ENCODE measurements at regions not wholly inside any gene's neighbourhood (a gene's known extent, or its start where the extent isn't known, plus 50 kb on each side); places are given as distances from the start of the nearest gene placed in this dataset.
A peak's percentile ranks its signal among the peaks of the same experiment; 100 is the strongest.
"Not testable (repeated sequence)": the region's sequence is repeated elsewhere in the genome, so short reads cannot be mapped to it uniquely, and the experiment has no call there.

DNA sequence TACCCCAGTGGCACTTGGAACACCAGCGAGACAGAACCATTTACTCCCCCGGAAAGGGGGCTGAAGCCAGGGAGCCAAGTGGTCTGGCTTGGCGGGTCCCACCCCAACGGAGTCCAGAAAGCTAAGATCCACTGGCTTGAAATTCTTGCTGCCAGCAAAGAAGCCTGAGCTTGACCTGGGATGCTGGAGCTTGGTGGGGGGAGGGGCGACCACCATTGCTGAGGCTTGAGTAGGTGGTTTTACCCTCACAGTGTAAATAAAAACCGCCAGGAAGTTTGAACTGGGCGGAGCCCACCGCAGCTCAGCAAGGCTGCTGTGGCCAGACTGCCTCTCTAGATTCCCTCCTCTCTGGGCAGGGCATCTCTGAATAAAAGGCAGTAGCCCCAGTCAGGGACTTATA lies 62.8 kb downstream of the RPS24 start:
- not testable (repeated sequence) for DNase-seq (ENCODE audit: low read depth)

DNA sequence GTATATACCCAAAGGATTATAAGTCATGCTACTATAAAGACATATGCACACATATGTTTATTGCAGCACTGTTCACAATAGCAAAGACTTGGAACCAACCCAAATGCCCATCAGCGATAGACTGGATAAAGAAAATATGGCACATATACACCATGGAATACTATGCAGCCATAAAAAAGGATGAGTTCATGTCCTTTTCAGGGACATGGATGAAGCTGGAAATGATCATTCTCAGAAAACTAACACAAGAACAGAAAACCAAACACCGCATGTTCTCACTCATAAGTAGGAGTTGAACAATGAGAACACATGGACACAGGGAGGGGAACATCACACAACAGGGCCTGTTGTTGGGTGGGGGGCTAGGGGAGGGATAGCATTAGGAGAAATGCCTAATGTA lies 68.9 kb downstream of the RPS24 start:
- not testable (repeated sequence) for DNase-seq (ENCODE audit: low read depth)

DNA sequence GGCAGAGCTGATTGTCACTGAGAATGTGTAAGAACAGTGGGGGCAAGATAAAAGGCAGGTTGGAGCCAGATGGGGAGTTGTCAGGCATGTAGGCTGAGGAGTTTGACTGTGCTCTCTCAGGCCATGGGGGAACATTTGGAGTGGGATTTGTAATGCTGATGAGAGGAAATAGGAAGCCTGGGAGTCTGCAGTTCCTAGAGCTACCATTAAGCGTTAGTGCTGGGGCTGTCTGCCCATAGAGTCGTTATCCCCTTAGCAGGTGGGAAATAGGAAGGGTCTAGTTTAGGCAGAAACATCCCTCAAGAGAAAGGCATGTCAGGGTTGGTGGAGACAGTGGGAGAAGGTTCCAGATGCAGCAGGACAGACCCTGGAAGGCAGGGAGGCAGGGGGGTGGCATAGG lies 75.5 kb downstream of the RPS24 start:
- DNase-seq (ENCODE audit: low read depth): no peak

DNA sequence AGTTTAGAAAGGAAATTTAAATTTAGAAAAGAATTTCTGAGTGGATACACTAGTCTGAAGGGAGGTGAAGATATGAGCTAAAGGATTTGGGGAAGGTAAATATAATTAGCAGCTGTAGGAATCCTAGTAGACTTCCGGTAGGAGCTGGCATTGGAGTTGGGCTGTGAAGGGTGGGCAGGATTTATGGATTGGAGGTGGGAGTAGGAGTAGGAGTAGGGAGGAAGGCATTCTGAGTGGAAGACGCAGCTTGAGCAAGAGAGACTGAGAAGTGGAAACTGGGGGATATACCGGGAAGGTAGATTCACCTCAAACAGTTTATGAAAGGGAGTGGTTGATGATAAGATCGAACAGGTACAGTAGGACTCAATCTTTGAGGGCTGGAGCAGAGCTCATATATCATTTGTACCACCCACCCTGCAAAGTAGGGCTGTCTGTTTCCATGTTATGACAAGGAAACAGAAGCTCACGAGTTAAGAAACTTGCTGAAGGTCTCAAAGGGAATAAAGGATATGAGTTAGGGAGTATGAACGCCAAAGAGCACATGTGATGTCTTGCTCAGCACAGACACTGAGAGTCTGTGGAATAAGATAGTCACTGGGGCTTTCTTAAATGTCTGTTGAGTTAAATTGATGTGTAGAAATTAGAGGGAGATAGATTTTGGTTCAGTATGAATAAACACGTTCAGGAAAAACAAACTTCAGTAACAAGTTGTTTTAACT lies 81.6 kb downstream of the RPS24 start:
- no peak for DNase-seq (ENCODE audit: low read depth)

DNA sequence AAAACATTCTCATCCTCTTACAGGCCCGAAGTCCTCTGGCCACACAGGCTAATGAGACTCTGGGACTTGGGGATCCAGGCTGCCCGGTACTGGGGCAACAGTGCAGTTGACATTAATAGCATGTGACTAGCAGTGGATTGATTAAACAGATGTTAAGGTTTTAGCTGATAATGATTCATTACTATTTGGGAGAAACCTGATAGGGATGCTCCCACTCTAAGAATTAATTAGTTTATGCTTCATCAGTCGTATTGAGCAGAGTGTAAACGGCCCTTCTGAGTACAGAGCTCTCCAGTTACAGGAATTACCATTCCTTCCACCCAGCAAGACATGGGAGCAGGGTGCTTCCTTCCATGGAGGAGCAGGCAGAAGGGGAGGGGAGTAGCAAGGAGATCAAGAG lies 82.7 kb downstream of the RPS24 start:
- DNase-seq (ENCODE audit: low read depth): no peak

DNA sequence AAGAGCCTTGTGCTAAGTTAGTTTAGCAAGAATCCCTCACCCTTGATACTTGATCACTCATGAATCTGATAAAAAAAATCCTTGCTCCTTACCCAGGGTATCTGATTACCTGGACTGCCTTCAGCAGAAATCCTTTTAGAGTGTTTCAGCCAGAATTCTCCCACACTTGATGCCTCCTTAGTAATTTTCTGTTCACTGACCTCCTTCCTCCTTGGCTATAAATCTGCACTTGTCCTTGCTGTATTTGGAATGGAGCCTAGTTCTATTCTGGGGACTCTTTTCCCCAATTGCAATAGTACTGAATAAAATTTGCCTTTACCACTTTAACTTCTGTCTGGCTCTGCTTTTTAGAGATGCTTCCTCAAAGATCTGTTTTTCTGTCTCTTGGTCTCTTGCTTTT lies 84.9 kb downstream of the RPS24 start:
- no peak for DNase-seq (ENCODE audit: low read depth)

DNA sequence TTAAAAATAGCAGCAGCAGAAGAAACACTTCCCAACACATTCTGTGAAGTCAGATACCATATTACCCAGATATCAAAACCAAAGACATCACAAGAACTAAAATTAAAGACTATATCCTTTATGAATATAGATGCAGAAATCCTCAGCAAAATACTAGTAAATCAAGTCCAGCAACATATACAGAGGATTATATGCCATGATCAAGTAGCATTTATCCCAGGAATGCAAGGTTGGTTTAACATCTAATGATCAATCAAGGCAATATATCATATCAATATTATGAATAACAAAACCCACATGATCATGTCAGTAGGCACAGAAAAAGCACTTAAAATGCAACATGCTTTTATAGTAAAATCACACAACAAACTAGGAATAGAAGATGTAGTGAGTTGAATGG lies 88.1 kb downstream of the RPS24 start:
- DNase-seq (ENCODE audit: low read depth): no peak

DNA sequence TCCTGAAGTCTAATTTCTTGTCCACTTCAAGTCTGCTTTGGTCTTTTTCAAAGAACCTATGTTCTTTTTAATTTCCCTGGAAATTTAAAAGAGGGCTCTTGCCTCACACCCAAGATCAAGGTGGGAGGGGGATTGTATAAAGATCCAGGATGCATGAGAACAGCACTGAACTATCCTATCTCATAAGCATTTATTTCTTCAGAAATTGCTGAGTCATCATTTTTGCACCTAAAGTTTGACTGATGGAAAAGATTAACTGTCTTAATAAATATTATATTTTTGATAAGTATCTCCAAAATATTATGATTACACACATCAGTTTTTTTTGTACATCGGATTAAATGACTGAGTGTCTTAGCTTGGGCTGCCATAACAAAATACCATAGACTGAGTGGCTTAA lies 90.5 kb downstream of the RPS24 start:
- DNase-seq (ENCODE audit: low read depth): no peak

DNA sequence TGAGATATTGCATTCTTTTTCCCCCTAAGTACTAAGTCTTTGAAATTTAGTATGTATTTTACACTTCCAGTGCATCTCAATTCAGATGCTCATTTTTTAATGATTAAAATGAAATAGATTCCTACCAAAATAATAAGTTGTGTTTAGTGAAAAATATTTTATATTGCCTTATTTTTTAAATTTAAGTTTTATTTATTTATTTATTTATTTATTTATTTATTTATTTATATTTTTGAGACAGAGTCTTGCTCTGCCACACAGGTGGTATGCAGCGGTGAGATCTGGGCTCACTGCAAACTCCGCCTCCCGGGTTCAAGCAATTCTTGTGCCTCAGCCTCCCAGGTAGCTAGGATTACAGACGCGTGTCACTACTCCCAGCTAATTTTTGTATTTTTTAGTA lies 95.5 kb downstream of the RPS24 start:
- no peak for DNase-seq (ENCODE audit: low read depth)

DNA sequence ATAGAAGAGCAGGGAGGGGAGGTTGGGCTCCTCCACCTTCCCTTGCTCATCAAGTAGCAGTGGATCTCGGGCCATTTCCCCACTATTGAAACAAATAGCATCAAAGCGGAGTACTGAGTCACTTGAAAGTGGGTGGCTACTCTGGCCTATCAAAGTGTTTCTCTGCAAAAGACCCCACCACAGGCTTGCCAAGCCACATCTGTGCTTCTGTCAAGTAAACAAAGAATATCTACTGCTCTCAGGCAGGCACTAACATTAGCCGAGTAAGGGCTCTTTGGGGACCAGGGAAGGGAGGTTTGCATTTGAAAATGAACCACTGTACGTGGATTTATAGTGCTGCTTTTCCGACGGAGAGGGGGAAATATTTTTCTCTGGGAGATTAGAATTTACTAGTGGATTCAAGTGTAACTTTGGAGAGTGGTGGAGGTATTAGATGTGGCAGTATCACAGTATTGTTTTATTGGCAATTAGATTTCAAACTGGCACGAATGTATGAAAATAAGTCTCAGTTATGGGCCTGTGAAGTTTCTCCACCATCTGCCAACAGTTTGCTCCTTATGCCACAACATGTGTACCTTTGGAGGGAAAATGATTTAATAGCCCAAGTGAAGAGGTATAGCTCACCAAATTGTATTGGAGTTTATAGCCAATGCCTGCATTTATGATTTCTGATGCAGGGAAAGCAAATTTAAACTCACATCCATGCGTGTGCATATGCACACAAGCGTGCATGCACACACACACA lies 97.5 kb downstream of the RPS24 start:
- no peak for DNase-seq (ENCODE audit: low read depth)

DNA sequence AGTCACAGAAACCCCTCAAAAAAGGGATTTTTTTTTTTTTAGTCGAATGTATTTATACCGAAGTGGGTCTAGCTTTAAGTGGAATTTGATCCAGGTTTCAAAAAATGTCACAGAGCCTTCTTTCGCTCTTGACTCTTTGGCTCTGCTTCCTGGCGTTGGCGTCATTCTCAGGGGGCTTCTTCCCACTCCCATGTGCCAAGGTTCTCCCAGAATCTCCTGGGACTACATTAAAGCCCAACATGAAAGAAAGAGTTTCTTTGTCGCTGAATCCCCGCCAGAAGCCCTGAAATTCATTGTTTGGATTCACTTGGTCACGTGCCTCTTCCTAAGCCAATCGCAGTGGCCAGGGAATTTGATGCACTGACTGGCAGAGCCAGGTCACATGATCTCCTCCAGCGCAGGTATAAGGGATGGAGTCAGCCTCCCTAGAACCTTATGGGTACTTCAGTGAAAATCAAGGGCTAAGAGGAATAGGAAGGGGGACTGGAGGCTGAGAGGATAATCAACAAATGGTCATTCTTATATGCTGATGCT lies 101.2 kb downstream of the RPS24 start:
- DNase-seq (ENCODE audit: low read depth): peak; percentile 7

DNA sequence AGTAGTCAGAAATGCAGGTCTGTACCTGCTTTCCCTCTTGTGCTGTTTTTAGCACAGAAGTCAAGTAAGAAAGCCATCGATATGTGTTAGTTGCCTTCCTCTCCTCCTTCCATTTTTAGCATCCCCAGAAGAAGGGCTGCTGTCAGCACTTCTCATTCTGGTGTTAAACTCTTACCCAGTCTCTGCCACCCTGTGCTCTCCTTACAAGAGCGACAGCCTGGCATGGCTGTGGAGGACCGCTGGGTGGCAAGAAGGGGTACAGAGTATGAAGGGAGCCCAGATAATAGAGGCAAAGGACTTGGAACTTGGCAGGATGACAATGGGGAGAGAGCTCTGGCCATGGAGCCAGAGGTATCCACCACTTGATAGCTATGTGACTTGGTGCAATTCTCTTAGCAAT lies 103.5 kb downstream of the RPS24 start:
- DNase-seq (ENCODE audit: low read depth): no peak

DNA sequence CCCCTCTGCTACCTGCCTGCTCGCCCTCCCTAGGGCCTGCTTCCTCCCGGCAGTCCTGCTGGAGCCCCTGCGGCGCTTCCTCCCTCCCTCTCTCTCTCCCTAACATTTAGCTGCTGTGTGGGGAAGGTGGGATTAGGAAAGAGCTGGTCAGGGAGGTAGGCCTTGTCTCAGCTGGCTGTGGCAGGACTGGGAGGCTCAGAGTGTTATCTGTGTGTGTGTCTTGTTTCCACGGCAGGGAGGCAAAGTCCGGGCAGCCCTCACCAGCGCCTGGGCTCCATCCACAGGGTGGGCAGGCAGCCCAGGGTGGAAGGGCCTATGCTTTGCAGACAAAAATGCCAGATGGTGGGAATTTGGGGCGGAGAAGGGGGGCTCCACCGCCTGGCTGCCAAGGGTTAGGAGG lies 105.7 kb downstream of the RPS24 start:
- DNase-seq (ENCODE audit: low read depth): no peak

DNA sequence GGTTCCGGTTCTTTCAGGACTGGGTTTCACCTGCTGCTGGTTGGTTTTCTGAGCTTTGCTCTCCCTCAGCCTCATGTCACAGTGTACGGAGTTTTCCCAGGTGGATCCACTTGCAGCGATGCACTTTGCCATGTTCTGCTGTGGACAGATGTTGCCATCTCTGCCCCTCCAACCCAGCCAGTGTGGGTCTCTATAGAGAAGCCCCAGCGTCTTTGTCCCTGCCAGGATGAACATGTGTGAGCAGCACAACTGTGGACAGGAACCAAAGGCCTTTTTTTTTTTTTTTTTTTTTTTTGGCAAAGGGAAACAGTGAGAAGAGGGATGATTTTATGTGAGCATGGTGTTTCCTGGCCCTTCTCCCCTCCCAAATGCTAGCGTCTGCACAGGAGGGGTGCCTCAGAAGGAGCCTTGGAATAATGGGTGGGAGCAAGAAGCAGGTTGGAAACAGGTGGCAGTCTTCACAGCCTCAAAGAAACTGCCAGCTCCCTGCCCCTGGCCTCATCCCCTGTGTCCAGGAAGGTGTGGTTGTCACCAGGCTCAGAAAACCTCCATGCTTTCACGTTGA lies 106.5 kb downstream of the RPS24 start:
- no peak for DNase-seq (ENCODE audit: low read depth)

DNA sequence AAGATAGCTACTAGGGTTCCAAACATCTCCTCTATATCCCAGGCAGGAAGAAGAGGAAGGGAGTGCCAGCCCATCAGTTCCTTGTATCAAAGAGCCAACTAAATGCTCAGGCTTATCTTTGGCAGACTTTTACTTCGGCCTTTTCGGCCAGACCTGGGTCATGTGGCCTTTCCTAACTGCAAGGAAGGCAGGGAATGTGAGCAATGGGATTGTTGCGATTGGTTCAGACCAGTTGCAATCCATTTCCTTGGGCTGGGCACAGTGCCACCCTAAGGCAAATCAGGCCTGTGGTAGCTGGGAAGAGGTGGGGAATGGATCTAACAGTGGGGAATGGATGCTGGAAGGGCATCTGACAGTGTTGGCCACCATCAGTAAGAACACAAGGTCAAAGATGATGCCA lies 109.9 kb downstream of the RPS24 start:
- no peak for DNase-seq (ENCODE audit: low read depth)

DNA sequence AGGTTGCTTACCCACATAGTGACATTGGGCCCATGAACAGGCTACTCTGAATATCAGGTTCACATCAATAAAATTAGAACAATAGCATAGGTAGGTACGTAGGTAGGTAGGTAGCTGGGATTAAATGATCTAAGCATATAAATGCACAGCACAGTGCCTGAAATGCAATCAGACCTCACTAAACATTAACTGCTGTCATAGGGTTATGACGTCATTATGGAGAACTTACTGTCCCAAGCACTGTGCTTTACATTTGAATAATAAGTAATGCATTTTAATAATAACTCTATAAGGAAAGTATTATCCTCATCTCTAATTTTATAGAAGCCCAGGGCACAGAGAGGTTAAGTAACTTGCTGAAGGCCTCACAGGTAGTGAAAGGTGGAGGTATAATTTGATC lies 112.5 kb downstream of the RPS24 start:
- DNase-seq (ENCODE audit: low read depth): no peak

DNA sequence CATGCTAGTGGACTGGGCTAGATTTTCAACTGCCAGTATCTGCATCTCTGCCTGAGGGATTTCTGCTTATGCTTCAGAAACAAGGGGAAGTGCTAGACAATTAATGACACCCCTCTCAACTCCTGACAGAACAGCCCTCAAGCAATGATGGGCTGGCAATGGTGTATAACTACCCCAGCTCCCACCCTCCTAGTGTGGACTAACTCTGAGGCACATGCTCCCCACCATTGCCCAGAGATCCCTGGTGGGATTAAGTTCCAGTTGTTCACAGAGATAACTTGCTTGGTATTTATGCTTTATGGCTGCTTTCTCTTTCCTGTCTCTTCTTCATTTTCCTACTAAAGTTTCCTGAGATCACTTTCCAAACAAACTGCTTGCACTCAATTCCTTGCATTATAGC lies 113.5 kb downstream of the RPS24 start:
- no peak for DNase-seq (ENCODE audit: low read depth)

DNA sequence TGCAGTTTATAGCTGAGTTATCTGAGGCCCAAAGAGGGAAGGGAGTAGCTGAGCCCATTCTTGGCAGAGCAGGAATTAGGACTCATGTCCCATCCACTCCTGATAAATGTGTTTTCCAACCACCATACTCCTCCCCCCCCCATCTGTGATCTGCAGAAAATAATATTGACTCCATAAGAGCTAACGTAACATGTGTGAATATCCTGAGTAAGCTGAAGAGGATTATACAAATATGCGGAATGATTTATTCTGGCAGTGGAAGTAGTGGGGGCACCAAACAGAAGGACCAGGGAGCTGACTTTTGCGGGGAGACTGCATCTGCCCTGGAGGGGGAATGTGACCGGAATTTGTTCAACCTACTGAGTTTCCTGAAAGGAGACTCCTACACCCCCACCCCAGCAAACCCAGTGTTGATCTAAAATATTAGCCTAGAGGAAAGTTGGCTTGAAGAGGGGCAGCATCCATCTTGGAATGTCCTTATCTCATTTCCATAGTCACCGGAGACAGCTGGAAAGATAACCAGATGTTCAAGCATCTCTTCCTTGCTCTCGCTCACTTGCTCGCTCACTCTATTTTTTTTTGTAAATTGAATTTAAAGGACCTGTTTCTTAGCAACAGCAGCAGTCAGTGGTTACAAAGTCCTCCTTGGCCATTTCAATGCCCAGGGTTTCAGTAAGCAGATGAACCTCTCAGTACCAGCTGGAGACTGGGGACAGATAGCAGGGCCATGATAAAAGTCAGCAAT lies 114.7 kb downstream of the RPS24 start:
- DNase-seq (ENCODE audit: low read depth): no peak

DNA sequence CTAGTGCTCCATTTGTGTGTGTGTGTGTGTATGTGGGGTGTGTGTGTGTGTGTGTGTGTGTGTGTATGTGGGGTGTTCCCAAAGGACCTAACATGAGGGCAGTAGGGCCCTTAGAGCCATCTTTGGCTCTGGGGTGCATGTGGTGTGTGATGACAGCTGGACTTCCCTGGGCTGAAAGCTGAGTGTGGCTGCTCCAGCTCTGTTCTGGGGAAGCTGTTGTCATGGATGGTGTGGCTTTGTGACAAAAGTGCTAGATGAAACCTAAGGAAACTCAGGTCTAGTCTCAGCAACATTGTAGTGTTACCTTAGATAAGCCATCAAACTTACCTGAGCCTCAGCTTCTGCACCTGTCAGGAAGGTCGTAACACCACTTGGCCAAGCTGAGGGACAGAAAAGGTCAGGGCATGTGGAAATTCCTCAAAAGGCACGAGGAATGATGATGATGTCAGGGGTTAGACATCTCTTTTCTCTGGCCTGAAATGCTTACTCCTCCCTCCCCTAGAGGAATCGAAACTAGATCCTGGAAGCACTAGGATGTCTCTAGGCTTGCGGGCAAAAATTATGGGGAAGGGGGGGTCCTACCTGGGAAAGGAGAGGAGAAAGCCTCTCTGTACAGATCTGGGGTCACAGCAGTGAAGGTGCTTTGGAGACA lies 115.4 kb downstream of the RPS24 start:
- no peak for DNase-seq (ENCODE audit: low read depth)

DNA sequence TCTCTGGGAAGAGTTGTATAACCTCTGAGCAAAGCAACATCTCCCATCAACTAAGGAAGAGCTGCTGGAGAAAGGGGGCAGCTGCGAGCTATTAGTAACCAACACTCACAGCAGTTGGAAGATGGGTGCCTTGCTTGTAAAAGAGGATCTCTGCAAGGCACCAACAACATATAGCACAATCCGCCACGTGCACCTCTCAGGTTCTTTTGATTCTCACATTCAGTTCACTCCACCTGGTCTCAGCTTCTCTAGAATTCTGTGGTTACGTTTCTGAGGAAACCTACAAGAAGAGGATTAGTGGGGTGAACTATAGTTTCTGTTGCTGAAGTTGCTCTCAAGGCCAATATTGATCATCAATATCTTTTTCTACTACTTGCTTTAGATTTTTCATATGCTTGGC lies 117.1 kb downstream of the RPS24 start:
- DNase-seq (ENCODE audit: low read depth): no peak

DNA sequence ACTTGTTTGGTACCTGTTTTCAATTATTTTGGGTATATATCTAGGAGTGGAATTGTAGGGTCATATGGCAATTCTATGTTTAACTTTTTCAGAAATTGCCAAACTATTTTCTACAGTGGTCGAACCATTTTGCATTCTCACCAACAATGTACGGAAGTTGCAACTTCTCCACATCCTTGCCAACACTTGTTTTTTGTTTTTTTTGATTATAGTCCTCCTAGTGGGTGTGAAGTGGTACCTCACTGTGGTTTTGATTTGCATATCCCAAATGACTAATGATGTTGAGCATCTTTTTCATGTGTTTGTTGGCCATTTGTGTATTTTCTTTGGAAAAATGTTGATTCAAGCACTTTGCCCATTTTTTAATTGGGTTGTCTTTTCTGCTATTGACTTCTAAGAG lies 122.1 kb downstream of the RPS24 start:
- DNase-seq (ENCODE audit: low read depth): no peak

DNA sequence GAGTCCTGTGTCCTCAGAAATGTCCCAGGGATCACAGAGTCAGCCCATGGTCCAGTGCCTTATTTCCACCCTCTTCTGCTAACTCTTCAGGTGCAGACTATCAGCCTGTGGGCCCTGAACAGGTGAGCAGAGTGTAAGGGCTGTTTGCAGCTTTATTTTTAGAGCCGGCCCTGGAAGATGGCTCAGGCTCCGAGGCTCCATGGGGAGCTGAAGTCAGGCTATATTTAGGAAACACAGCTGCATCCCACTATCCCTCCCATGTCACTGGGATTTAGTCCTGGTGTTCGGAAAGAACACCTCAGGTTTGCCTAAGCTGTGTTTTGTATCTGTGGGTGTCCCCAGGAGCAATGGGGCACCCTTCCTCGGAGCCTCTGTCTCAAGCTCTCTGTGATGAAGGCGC lies 126.9 kb downstream of the RPS24 start:
- DNase-seq (ENCODE audit: low read depth): no peak

Data from Daoy (cell line).